H9 (cell line): ENCODE measurements at regions not wholly inside any gene's neighbourhood (a gene's known extent, or its start where the extent isn't known, plus 50 kb on each side); places are given as distances from the start of the nearest gene placed in this dataset.

ENCODE experiments used
- DNase-seq: peaks from one replicate; pipeline ENCODE4 v3.0.0-alpha.2; 2017
- H2AFZ ChIP-seq: one replicate; pipeline ENCODE4 v1.6.1; 2013; ENCODE audit warnings: mild to moderate bottlenecking, low read length, control low read depth, moderate library complexity
- H2AK5ac ChIP-seq: 2 replicates; pipeline ENCODE4 v1.6.1; 2013; ENCODE audit warnings: low read length, control low read depth, mixed read lengths; ENCODE audit not compliant: insufficient read length
- H2BK120ac ChIP-seq: one replicate; pipeline ENCODE4 v1.6.1; 2013; ENCODE audit warnings: low read depth, mild to moderate bottlenecking, low read length, control low read depth, inconsistent platforms; ENCODE audit not compliant: poor library complexity, severe bottlenecking
- H2BK12ac ChIP-seq: 2 replicates; pipeline ENCODE4 v1.6.1; 2013; ENCODE audit warnings: low read length, control low read depth, mixed read lengths, low read depth; ENCODE audit not compliant: insufficient read length
- H2BK15ac ChIP-seq: 2 replicates; pipeline ENCODE4 v1.6.1; 2013; ENCODE audit warnings: low read depth, low read length, control low read depth
- H2BK20ac ChIP-seq: one replicate; pipeline ENCODE4 v1.6.1; 2013; ENCODE audit warnings: low read depth, mild to moderate bottlenecking, low read length, control low read depth, inconsistent platforms; ENCODE audit not compliant: poor library complexity, severe bottlenecking
- H2BK5ac ChIP-seq: 2 replicates; pipeline ENCODE4 v1.6.1; 2013; ENCODE audit warnings: low read length, control low read depth, mixed read lengths; ENCODE audit not compliant: insufficient read length
- H3K14ac ChIP-seq: 2 replicates; pipeline ENCODE4 v1.6.1; 2013; ENCODE audit warnings: low read length, control low read depth; ENCODE audit not compliant: insufficient read depth
- H3K18ac ChIP-seq: 2 replicates; pipeline ENCODE4 v1.6.1; 2013; ENCODE audit warnings: low read depth, mild to moderate bottlenecking, mixed read lengths, low read length, control low read depth; ENCODE audit not compliant: insufficient read length
- H3K23ac ChIP-seq: 2 replicates; pipeline ENCODE4 v1.6.1; 2013; ENCODE audit warnings: low read length, control low read depth, mixed read lengths, low read depth; ENCODE audit not compliant: insufficient read length
- H3K23me2 ChIP-seq: 2 replicates; pipeline ENCODE4 v1.6.1; 2013; ENCODE audit warnings: low read depth, mild to moderate bottlenecking, mixed read lengths, low read length, control low read depth; ENCODE audit not compliant: insufficient read length, poor library complexity, severe bottlenecking
- H3K27ac ChIP-seq: 2 replicates; pipeline ENCODE4 v1.5.1; 2013; ENCODE audit warnings: low read length, control low read depth, mixed read lengths, low read depth; ENCODE audit not compliant: insufficient read length
- H3K27me3 ChIP-seq: 2 replicates; pipeline ENCODE4 v1.6.1; 2013; ENCODE audit warnings: low read length, control low read depth, inconsistent platforms; ENCODE audit not compliant: insufficient read depth
- H3K4ac ChIP-seq: 2 replicates; pipeline ENCODE4 v1.6.1; 2013; ENCODE audit warnings: low read depth, mild to moderate bottlenecking, control low read depth, inconsistent platforms, low read length, moderate library complexity
- H3K4me1 ChIP-seq: 2 replicates; pipeline ENCODE4 v1.6.1; 2013; ENCODE audit warnings: low read length, control low read depth, inconsistent platforms; ENCODE audit not compliant: insufficient read depth
- H3K4me2 ChIP-seq: 2 replicates; pipeline ENCODE4 v1.6.1; 2013; ENCODE audit warnings: low read length, control low read depth, mixed read lengths; ENCODE audit not compliant: insufficient read length, insufficient read depth
- H3K56ac ChIP-seq: 2 replicates; pipeline ENCODE4 v1.6.1; 2013; ENCODE audit warnings: low read depth, mild to moderate bottlenecking, mixed read lengths, low read length, control low read depth; ENCODE audit not compliant: insufficient read length
- H3K79me1 ChIP-seq: 2 replicates; pipeline ENCODE4 v1.6.1; 2013; ENCODE audit warnings: low read depth, mild to moderate bottlenecking, moderate library complexity, low read length, control low read depth, inconsistent platforms; ENCODE audit not compliant: insufficient read depth, poor library complexity, severe bottlenecking
- H3K79me2 ChIP-seq: 2 replicates; pipeline ENCODE4 v1.6.1; 2013; ENCODE audit warnings: low read length, control low read depth, inconsistent platforms; ENCODE audit not compliant: insufficient read depth
- H3K9ac ChIP-seq: 2 replicates; pipeline ENCODE4 v1.6.1; 2013; ENCODE audit warnings: low read length, control low read depth, mixed read lengths; ENCODE audit not compliant: insufficient read length; ENCODE audit errors: extremely low read depth
- H3K9me3 ChIP-seq: one replicate; pipeline ENCODE4 v1.6.1; 2013; ENCODE audit warnings: low read depth, low read length, inconsistent platforms; ENCODE audit not compliant: control insufficient read depth
- H3T11ph ChIP-seq: one replicate; pipeline ENCODE4 v1.6.1; 2013; ENCODE audit warnings: mild to moderate bottlenecking, low read length, control low read depth, inconsistent platforms
- H4K20me1 ChIP-seq: one replicate; pipeline ENCODE4 v1.6.1; 2013; ENCODE audit not compliant: control insufficient read depth, insufficient read length, insufficient read depth
- H4K5ac ChIP-seq: 2 replicates; pipeline ENCODE4 v1.6.1; 2013; ENCODE audit warnings: low read depth, mild to moderate bottlenecking, mixed read lengths, low read length, control low read depth; ENCODE audit not compliant: insufficient read length
- H4K8ac ChIP-seq: replicated peaks from 2 replicates; pipeline ENCODE4 v1.6.1; 2013; ENCODE audit warnings: low read length, control low read depth, mixed read lengths, low read depth; ENCODE audit not compliant: insufficient read length
- H4K91ac ChIP-seq: 2 replicates; pipeline ENCODE4 v1.6.1; 2013; ENCODE audit warnings: low read depth, mild to moderate bottlenecking, moderate library complexity, mixed read lengths, low read length, control low read depth; ENCODE audit not compliant: insufficient read length
- H3K27ac Mint-ChIP-seq, 3 experiments: 2 replicates in 2 of 3; 3 replicates in 1 of 3; pipeline ENCODE4 v1.8.0; 2020 to 2021; ENCODE audit warnings: mixed read lengths in 3 of 3, mild to moderate bottlenecking in 1 of 3, moderate library complexity in 1 of 3
- H3K27me3 Mint-ChIP-seq: 2 replicates; pipeline ENCODE4 v1.8.0; 2021; ENCODE audit warnings: low read depth, mild to moderate bottlenecking, moderate library complexity, mixed read lengths
- H3K36me3 Mint-ChIP-seq, 3 experiments: 2 replicates in 2 of 3; 3 replicates in 1 of 3; pipeline ENCODE4 v1.8.0; 2020 to 2021; ENCODE audit warnings: low read depth in 3 of 3, mixed read lengths in 3 of 3; ENCODE audit not compliant: insufficient read depth in 1 of 3
- H3K4me1 Mint-ChIP-seq, 2 experiments: 2 replicates each; pipeline ENCODE4 v1.8.0; 2020; ENCODE audit warnings: mixed read lengths in 2 of 2
- H3K4me3 Mint-ChIP-seq, 2 experiments: 2 replicates in 1 of 2; 3 replicates in 1 of 2; pipeline ENCODE4 v1.8.0; 2020 to 2021; ENCODE audit warnings: mild to moderate bottlenecking in 2 of 2, mixed read lengths in 2 of 2, moderate library complexity in 1 of 2
- H3K9me3 Mint-ChIP-seq, 2 experiments: 2 replicates in 1 of 2; 3 replicates in 1 of 2; pipeline ENCODE4 v1.8.0; 2020; ENCODE audit warnings: mild to moderate bottlenecking in 2 of 2, mixed read lengths in 2 of 2, moderate library complexity in 1 of 2
- WGBS: extraction: QIAGEN DNeasy Blood & Tissue Kit; methylation state at CpG from one replicate; pipeline ENCODE4 v1.1.7; 2013; ENCODE audit warnings: missing lambda C conversion rate, low lambda C conversion rate, mixed read lengths; ENCODE audit not compliant: insufficient read length; ENCODE audit errors: extremely low coverage; 5-methylcytosine and 5-hydroxymethylcytosine counted together
- TF ChIP-seq, protein P1 (sequence below): fragments of 200-600 bp; sonication (generic); conservative IDR thresholded peaks from 3 replicates; pipeline ENCODE4 v1.8.0; 2021; ENCODE audit warnings: antibody characterized with exemption, mild to moderate bottlenecking

DNA sequence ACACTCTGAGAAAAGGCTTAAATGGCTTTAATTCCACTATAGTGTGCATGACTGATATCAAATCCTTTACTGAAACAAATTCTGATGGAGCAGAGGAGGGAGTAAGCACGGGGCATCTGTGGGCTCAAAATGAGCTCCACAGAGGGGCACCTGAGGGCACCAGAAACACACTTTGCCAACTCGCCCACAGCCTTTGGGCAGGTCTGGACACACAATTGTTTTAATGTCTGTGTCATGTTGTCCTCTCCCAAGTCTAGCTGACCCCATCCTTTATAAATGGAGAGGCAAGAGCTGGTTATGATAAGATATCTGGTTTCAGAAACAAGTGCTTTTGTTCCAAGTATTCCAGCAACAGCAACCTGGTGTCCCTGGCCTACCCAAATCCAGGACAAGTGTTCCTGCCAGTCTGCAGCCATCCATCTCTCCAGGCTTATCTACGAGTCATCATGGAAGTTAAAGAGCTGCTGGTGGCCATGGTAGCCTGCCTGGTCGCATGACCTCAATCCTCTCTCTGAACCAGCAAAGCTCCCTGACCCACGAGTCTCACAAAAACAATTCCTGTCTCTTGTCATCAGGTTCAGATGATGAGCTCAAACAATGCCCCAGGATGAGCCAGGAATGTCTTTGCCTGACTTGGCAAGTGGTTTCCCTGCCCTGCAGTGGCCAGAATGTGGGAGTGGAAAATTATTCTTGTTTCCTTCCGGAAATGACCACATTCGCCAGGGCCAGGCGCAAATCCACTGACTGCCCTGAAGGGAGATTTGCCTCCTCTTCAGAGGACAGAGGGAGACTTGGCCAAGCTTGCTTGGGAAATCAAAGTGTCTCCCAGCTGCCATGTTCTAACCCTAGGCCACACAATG lies 64.4 kb upstream of the TPM1 start:
- Histone ChIP-seq H2BK5ac (no peak overlapping the region), H3K4ac (no peak overlapping the region), H2BK20ac (no peak overlapping the region), H3K79me2 (no peaks in the 10 kb centered on the region), H3K18ac (no peak overlapping the region), H4K91ac (no peak overlapping the region), H3T11ph (no peak overlapping the region), H4K5ac (no peak overlapping the region), H2BK15ac (no peak overlapping the region), H3K79me1 (no peaks in the 10 kb centered on the region), H3K27me3 (no peaks in the 10 kb centered on the region; the same call in 1 of the 2 replicates), H2BK120ac (no peak overlapping the region), H3K56ac (no peak overlapping the region), H3K9ac (no peak overlapping the region), H3K9me3 (no peaks in the 10 kb centered on the region), H2AFZ (no peak overlapping the region), H3K4me2 (no peak overlapping the region), H2AK5ac (no peak overlapping the region), H4K20me1 (no peaks in the 10 kb centered on the region), H3K27ac (no peak overlapping the region), H3K4me1 (no peaks in the 10 kb centered on the region), H3K23me2 (no peaks in the 10 kb centered on the region), H2BK12ac (no peak overlapping the region), H3K14ac (no peak overlapping the region), H3K23ac (no peak overlapping the region), H4K8ac (no peak overlapping the region)
- no peaks in the 10 kb centered on the region for H3K27me3 Mint-ChIP-seq
- no peaks in the 10 kb centered on the region for H3K36me3 Mint-ChIP-seq
- TF ChIP-seq, protein P1, sequence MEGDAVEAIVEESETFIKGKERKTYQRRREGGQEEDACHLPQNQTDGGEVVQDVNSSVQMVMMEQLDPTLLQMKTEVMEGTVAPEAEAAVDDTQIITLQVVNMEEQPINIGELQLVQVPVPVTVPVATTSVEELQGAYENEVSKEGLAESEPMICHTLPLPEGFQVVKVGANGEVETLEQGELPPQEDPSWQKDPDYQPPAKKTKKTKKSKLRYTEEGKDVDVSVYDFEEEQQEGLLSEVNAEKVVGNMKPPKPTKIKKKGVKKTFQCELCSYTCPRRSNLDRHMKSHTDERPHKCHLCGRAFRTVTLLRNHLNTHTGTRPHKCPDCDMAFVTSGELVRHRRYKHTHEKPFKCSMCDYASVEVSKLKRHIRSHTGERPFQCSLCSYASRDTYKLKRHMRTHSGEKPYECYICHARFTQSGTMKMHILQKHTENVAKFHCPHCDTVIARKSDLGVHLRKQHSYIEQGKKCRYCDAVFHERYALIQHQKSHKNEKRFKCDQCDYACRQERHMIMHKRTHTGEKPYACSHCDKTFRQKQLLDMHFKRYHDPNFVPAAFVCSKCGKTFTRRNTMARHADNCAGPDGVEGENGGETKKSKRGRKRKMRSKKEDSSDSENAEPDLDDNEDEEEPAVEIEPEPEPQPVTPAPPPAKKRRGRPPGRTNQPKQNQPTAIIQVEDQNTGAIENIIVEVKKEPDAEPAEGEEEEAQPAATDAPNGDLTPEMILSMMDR, result no peak
- no CpG with 5 or more reads among the region's 8 CpGs for WGBS
- no peak overlapping the region for H3K27ac Mint-ChIP-seq
- H3K9me3 Mint-ChIP-seq, result no peaks in the 10 kb centered on the region
- DNase-seq, result no peak
- H3K4me3 Mint-ChIP-seq, result no peak overlapping the region
- H3K4me1 Mint-ChIP-seq, result peaks cover 8 to 9% of the 10 kb centered on the region in 2 experiments
